NCI-H510A treated with DMSO at 0.1 percent for 48 hours (cell line): ENCODE measurements at regions not wholly inside any gene's neighbourhood (a gene's known extent, or its start where the extent isn't known, plus 50 kb on each side); places are given as distances from the start of the nearest gene placed in this dataset.
"Not testable (repeated sequence)": the region's sequence is repeated elsewhere in the genome, so short reads cannot be mapped to it uniquely, and the experiment has no call there.

Experiments
- DNase-seq: peaks from one replicate; lab custom pipeline; 2025; lab: John Stamatoyannopoulos, UW

DNA sequence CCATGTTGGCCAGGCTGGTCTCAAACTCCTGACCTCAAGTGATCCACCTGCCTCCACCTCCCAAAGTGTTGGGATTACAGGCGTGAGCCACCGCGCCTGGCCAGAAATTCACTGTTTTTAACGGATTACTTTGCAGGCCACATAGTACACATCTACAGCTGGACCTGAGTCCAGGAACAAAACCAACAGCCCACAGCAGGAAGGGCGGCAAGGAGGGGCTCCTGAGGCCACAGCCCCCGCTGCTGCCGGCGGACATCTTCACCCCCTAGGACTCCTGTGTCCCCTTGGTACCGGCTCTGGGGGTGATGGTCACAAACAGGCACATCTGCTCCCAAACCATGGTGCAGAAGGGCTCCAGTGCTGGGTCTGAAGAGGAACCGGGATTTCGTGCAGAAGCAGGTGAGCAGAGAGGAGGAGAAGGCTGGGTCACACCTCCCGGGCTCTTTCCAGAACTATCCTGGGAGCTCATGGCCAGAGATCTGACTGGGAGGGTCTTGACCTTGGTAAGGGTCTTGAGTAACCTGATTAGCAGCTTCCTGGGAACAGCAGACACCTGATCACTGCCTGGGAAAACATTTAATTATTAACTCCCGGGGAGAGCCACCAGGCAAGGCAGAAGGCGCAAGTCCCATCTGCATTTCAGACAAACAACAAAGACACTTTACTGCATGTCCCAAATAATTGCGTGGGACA lies 99.9 kb downstream of the SHANK2 start:
- DNase-seq = not testable (repeated sequence)

DNA sequence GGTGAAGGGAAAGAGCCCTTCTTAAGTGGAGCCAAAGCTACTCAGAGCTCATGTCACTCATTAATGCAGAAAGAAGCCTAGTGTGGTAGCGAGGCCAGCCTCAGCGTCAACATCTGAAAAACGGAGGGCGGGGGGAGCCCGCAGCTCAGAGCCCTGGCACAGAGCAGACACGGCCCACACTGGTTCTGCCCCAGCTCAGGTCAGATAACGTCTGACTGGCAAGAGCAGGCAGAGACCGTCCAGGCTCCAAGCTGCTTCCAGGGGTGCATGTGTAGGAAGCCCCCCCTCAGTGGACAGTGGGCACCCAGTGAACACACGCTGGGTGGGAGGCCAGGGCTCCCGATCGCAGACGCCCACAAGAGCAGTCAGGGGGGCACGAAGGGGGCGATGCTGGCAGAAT lies 100.8 kb downstream of the SHANK2 start:
- no peak for DNase-seq

DNA sequence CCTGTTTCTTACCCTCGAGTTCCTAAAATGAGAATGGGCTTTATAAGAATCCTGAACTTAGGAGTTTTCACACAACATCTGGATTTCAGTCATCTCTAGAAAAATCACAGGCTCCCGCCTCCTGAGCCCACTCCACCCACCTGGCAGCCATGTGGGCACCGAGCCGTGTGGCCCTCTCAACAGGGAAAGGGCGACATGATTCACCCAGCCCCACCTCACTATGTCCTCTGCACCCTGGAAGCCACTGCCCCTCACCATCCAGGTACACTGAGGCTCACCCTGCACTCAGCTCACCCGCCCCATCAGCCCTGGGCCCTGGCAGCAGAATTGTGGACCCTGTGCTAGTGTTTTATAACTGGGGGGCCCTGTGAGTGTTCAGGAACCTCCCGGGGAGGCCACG lies 101.5 kb downstream of the SHANK2 start:
- DNase-seq = no peak

DNA sequence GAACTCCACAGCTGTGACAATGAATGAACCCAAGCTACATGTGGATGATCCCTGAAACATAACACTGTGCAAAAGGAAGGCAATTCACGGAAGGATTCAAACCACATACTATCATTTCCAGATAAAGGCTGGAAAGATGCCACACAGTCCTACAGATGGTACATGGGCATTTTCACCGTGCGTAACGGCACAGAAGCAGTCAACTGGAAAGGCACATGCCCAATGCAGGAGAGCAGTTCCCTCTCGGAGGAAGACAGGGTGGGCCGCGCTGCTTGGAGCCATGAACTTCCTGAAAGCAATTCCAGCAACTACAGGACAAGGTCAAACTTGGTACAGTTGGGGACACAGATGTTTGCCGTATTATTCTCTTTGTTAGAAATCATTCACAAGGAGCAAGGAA lies 103.7 kb downstream of the SHANK2 start:
- DNase-seq = no peak

DNA sequence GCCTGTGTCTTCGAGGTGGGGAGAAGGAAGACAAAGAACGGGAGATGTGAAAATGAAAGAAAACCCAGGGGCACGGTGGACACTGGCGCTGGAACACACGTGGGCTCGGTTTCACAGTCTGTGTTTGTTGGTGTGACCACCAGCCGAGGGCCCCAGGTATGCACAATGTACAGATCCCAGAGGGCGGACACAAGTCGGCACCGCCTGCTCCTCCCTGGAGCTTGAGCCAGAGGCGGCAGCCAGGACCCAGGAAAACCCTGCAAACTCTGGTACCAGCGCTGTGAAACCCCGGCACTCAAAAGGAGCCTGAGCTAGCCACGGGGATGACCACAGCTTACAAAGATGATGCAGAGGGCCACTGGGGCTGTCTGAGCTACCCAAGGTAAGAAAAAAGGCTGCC lies 105.0 kb downstream of the SHANK2 start:
- no peak for DNase-seq

DNA sequence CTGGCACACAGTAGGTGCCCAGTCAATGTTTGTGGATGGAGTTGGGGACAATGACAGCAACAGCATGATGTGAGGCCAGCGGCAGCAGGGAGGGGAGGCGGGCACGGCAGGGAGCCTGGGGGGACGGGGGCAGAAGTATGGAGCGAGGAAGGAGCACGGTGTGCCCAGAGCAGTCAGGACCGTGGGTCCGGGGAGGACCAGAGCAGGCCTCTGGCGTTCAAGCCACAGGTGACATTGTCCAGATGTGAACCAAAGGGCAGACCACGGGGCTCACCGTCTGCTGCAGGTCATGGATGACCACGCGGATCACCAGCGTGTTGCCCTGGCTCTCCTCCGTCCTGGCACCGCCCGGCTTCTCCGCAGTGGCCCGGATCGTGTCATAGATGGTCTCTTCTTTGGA lies 105.5 kb downstream of the SHANK2 start:
- no peak for DNase-seq

DNA sequence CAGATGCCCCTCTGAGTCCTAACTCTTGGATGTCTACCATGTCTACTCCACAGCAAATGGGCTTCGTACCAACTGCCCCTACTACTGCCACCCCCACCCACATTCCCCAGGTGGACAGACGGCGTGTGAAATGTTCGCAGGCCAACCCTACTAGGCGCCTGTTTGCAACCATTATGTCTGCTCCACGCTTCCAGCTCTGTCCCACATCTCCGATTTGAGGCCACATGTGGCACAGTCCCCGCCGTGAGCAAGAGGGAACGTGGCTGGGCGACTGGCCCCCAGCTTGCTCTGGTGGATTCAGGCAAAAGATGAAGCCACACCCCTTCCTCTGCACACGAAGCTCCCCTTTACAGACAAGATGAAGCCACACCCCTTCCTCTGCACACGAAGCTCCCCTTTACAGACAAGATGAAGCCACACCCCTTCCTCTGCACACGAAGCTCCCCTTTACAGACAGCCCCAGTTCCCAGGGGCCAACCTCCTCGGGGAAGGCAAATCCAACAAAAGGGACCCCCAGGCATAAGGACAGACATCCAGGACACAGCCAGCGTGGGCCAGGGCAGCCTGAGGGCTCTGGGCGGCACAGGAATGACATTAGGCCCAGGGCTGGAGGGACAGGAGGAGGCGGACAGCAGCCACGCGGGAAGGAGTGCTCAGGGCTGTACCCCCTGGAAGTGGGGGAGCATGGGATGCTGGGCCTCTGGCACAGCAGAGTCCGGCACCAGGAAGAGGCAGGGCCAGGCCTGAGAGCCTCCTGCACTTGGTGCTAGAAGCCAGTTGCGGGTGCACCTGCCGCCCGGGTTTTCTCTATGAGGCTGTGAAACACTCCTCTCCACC lies 106.2 kb downstream of the SHANK2 start:
- no peak for DNase-seq

DNA sequence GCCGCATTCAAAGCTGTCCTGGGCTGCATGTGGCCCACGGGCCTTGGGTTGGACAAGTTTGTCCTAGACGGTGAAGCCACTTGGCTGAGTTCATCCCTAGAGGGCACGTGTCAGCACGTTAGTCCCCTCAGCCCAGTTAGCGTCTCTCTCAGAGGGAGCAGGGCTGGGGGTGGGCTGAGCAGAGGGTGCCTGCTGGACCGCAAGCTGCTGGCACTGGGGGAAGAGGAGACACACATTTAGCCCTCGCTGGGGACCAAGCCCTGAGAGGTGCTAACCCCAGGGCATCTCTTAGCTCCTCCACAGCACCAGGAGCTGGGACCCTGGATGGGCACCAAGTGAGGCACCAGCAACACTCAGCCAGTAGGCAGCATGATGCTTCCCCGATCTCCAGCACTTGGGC lies 107.0 kb downstream of the SHANK2 start:
- DNase-seq = no peak

DNA sequence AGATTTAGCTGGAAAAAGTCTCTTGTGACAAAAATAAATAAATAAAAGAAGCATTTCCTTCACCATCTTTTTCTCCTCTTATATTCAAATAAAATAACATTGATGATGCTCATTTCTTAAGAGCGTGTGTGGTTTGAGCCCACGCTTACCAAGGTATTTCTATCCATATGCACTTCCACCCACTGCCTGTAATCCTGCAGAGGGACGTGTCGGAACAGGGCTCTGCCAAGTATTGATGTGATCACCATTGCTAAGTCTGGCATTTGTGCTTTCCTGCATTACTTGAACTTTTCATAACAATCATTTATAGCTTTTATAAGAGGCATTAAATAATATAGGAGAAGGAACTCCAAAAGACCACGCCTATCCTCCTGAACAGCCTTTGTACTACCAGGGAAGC lies 107.6 kb downstream of the SHANK2 start:
- no peak for DNase-seq

DNA sequence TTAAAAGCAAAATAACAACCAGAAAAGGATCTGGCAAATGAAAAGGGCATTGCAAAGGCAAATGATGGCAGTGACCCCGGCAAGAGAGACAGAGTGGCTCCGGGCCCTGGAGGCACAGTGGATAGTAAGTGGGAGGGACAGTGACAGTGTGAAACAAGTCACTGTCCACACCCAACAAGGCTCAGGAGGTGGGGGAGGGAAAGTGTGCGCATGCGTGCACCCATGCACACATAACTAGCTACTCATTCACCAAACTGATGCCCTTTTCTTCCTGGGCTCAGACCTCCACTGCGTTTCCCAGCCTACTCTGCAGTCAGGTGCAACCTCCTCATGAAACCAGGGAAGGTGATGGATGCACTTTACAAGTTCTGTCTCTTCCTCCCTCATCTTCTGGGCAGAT lies 108.4 kb downstream of the SHANK2 start:
- no peak for DNase-seq

DNA sequence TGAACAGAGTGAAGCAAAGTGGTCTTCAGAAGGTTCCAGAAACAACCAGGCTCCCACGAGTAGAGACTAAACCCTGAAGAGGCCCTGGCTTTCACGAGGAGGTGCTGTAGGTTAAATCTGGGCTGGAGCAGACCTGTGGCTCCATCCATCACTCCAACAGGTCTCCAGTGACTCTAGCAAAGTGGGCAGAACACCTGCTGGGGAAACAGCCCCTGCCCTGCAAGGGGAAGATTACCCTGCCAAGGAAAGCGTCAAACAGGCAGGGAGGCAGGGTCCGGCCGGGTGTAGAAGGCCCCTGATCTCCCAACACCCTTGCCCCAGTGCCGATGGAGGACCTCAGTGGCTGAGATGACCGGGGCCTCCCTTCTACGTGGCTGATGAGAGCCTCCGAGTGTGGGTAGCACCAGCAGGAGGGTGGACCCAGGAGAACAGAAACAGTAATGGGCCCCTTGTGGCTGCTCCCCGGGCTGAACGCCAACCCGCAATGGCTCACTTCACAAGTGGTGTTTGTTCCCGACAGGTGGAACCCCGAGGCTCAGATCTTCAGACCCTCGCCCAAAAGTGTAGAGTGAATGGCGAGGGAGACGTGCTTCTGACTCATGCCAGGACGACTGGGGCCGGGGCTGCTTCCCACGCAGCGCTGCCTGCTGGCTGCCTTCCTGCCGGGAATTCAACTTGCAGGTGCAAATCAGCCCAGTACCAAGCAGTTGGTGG lies 112.0 kb downstream of the SHANK2 start:
- no peak for DNase-seq

DNA sequence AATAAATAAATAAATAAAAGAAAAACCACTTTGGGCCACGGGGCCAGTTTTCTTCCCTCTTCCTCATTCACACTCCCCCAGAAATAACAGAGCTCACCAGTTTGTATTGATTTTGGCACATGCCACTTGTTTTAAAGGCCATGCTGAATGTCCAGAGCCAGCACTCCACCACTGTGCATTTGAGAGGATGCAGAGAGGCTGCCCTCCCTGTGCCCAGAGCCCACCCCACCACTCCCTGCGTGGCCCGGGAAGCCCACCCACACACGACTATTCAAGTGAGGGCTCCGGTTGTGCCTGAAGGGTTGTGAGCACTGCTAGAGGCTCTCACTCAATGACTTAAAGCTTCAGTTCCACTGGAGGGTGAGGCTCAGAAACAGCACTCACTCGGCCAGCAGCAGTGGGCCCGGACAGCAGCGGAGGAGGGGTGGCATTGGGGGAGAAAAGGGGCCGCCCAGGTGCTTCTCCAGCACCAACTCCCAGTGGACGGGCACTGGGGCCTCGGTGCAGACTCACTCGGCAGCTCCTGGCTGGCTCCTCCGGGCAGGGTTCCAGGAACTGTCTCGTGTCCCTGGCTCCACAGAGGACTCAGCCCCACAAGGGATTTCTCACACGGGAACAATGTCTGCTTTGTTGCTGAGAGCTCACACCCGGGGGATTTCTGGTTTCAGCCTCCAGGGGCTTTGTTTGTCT lies 112.7 kb downstream of the SHANK2 start:
- no peak for DNase-seq

DNA sequence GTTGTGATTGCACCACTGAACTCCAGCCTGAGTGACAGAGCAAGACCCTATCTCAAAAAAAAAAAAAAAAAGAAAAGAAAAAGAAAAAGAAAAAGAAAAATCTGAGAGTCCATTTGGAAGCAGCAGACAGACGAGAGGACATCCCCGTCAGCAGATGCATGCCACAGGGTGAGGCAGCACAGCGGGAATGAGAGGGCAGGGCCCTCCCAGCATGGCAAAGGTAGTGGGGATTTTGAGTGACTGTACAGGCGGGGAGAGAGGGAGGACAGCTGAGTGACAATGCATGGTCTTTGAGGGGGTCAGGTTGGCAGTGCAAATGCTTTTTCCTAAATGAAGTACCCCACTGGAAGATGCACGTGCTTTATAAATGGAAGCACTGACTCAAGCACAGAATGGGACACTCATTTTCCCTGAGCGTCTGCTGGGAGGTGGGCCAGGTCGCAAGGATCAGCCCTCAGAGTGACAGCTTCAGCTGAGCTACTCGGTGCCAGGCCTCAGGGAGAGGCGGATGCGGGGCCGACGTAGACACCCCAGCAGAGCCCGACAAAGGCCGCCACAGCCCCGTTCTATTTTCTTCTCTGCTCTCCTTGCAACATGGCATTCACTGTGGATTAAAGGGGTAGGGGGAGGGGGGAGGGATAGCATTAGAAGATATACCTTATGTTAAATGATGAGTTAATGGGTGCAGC lies 113.5 kb downstream of the SHANK2 start:
- DNase-seq = no peak

DNA sequence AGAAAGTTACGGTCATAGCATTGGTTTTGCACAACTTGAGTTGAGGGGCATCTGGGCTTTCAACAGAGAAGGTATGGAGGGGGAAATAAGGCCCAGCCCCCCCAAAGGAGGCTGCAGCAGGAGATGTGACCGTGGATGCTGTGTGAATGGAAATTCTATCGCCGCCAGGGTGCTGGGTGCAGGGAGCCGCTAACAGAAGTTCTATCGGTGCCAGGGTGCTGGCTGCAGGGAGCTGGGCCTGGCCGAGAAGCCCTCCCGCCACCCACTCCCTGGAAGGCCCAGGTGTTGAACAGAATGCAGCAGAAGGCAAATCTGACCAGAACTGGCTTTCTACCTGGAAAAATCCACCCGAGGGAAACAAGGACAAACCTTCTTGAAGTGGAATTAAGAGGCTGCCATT lies 115.0 kb downstream of the SHANK2 start:
- DNase-seq = no peak

DNA sequence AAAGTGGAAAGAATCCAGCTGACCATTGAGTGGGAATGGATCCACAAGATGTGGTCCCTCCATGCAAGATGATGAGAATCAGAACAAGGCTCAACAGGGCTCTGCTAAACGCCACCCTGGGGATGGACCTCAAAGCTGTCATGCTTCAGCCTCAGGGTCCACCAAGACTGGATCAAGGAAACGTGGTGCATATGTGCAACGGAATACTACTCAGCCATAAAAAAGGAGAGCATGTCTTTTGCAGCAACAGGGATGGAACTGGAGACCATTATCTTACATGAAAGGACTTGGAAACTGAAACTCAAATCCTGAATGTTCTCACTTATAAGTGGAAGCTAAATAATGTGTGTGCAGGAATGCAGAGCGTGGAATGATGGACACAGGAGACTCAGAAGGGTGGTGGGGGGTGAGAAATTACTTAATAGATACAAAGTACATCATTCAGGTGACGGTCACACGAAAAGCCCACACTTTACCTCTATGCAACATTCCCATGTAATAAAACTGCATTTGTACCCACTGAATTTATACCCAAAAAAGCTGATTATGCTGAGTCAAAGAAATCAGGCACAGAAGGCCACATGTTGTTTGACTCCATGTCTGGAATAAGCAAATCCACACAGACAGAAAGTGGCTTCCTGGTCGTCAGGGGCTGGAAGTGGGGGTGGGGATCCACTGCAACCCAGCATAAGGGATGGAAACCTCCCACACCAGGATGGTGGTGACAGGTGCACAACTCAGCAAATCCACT lies 116.1 kb downstream of the SHANK2 start:
- DNase-seq = no peak

DNA sequence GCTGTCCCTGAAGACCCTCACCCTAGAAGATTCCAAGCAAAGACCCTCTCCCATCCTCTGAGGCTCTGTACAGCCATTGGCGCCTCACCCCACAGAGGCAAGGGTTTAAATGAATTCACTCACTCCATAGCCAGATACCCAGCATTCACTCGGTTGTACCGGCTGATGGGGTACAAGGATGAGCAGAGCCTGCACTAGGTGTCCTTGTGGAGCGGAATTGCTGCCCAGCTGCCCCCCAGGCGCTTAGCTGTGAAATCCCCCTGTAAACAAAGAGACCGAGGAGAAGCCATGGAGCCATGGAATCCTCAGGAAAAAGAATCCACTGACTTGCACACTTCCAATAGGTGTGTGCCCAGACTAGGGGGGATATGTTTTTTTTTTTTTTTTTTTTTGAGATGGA lies 117.3 kb downstream of the SHANK2 start:
- DNase-seq = no peak

DNA sequence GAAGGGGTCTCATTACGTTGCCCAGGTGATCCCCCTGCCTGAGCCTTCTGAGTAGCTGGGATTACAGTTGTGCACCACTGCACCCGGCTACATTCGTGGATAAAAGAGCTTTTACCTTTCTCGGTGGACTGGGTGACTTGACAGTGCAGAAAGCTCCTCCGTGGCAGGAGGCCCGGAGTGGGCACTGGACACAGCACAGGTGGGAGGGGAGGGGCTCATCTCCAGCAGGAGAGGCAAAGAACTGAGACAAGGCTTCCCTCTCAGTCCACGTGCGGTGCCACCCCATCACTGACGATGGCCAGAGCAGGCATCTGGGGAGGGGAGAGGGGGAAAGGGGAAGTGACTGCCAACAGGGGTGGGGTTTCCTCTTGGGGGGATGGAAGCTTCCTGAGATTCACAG lies 118.4 kb downstream of the SHANK2 start:
- DNase-seq = no peak

DNA sequence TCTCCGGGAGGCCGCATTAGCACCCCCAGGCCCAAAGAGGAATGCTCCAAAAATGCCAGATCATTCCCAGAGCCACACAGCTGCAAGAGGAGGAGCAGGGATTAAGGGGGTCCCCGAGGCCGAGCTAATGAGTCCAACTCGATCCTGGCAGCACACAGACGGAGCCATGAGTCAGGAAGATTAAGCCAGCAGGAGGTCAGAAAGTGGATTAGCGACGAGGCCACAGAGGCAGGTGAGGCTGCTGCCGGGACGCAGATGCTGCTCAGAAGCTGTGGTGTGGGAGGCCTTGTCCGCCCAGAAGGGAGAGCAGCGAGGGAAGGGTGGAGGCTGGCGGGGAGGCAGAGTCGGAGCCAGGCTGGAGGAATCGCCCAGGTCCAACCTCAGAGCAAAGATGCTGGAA lies 120.5 kb downstream of the SHANK2 start:
- DNase-seq = peak; percentile 9

DNA sequence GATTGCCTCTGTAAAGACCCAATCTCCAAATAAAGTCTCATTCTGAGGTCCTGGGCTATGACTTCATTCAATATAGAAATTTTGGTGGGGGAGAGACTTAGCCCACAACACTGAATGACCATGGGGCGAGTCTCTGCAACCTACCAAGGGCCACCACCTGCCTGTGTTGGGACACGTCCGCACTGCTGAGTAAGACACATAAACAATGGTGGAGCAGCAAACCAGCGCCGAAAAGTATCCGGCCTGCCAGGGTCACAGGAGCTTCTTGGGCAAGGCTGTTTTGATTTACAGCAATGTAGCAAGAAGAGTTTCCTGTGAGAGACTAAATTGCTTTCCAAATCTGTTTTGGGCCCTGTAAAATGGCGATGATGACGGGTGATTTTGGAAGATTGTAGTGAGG lies 122.3 kb downstream of the SHANK2 start:
- no peak for DNase-seq

DNA sequence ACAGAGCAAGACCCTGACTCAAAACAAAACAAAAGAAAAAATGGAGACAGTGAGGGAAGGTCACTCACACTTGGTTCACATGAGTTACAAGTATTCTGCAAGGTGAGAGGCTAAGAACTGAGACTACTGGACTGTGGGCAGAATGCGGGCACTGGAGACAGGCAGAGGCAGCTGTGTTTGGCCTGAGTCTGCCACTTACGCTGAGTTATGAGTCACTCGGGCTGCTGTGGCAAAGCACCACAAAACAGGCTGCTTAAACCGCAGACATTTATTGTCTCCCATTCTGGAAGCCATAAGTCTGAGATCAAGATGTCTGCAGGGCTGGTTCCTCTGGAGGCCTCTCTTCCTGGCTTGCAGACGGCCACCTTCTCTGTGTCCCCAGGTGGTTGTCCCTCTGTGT lies 122.8 kb downstream of the SHANK2 start:
- DNase-seq = peak; percentile 31

DNA sequence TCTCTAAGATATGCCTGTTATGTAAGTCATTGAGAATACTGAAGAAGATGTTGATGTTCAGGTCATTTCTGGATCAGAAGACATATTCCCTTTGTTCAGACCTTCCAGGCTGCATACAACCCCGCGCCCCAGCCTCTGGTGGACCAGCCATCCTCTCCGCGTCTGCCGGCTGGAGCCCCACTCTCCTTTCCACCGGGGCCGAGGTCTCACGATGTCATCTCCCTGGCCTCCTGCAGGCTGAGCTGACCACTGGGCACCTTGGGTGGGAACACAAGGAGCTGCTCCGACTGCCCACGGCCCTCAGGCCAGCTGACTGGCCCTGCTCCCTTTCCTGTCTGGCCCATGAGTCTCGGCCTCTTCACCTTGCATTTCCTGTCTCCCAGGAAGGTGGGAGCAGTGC lies 124.6 kb downstream of the SHANK2 start:
- DNase-seq = no peak
